ENCODE measurements at regions not wholly inside any gene's neighbourhood (a gene's known extent, or its start where the extent isn't known, plus 50 kb on each side); places are given as distances from the start of the nearest gene placed in this dataset.

DNA sequence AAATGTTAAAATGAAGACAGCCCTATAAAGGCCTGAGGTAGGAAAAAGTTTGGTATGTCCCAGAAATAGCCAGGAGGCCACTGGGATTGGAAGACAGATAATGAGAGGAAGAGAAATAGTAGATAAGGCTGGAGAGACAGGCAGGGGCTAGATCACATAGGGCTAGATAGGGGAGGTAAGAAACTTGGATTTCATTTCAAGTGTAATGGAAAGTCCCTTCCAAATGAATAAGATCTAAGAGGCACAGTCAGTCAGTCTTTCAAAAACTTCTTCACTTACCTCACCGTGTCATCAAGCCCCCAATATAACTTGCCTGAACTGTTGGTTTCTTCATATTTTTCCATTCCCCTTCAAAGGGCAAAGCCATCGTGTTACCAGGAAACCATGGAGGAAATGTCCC lies 121.8 kb downstream of the SPCS3 start:
- TF ChIP-seq CTCF (IDR thresholded peaks at IDR 0.05; ENCODE audit: extremely low read depth, missing control alignments): no peak
- no peak for DNase-seq (ENCODE audit: low spot score)

- DNase-seq (ENCODE audit: low spot score): no peak
- TF ChIP-seq CTCF (IDR thresholded peaks at IDR 0.05; ENCODE audit: extremely low read depth, missing control alignments): no peak
Observed at GRCh38 chr4:176443117-176443516, 123.4 kb downstream of the SPCS3 start.

- no peak for DNase-seq (ENCODE audit: low spot score)
- TF ChIP-seq CTCF (IDR thresholded peaks at IDR 0.05; ENCODE audit: extremely low read depth, missing control alignments): no peak
Observed at GRCh38 chr4:176443646-176444409, 124.1 kb downstream of the SPCS3 start.

DNA sequence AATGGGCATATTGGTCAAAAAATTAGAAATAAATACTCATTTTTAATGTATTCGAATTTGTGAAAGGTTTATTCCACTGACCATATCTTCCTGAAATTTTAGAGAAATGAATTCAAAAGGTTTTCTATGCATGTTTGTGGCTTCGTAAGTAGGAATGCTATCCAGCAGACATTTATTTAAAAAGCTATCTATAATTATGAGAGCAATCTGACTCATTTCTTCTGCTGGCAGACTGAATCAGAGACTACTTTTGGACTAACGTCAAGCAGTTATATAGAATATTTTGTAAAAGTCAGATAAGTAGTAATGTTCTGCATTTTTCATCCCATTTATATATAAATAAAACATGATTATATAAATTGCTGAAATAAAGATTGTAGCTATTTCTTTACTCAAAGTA lies 125.0 kb downstream of the SPCS3 start:
- no peak for TF ChIP-seq CTCF (IDR thresholded peaks at IDR 0.05; ENCODE audit: extremely low read depth, missing control alignments)
- no peak for DNase-seq (ENCODE audit: low spot score)

DNA sequence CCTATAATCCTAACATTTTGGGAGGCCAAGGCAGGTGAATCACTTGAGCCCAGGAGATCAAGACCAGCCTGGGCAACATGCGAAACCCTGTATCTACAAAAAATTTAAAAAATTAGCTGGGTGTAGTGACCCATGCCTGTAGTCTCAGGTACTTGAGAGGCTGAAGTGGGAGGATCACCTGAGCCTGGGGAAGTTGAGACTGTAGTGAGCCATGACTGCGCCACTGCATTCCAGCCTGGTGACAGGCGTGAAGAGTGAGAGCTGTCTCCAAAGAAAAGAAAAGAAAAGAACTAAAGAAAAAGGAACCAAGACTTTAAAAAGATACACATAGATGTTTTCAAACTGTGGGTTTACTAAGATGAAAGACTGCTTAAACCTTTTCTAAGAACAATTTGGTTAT lies 129.0 kb downstream of the SPCS3 start:
- no peak for TF ChIP-seq CTCF (IDR thresholded peaks at IDR 0.05; ENCODE audit: extremely low read depth, missing control alignments)
- no peak for DNase-seq (ENCODE audit: low spot score)

DNA sequence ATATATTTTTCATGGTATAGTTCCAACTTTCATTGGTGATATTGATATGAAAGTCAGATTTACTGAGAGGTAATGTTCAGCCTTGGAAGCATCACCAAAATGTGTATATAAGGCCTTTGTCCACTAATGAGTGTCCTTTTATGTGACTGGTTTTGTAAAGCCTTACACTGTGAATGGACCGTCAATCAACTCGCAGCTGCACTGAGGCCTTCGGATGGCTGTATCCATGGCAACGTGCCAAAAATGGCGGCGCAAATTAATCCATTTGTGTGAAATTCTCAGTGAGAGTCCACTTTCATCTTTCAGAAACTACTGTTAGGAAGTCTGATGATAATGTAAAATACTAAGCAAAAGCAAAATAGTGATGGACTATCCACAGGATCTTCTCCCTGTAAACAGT lies 131.7 kb downstream of the SPCS3 start:
- no peak for DNase-seq (ENCODE audit: low spot score)
- TF ChIP-seq CTCF (IDR thresholded peaks at IDR 0.05; ENCODE audit: extremely low read depth, missing control alignments): no peak

DNA sequence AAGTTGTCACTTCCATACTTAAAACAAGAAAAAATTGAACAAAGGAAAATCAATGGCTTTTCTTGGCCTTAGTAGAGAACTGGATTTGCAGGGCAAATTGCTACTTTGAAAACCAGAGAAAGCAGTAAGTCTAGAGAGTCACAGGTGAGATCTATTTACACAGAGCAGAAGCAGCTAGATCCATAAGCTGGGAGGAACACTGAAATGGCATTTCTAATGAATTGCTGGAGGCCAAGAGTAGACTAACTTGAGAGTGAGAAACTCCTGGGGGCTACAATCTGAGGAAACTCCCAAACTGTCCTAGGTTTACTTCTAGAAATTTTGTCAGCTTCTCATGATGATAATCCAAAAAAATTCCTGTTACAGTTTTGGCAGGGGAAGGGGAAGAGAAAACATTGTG lies 133.3 kb downstream of the SPCS3 start:
- no peak for DNase-seq (ENCODE audit: low spot score)
- TF ChIP-seq CTCF (IDR thresholded peaks at IDR 0.05; ENCODE audit: extremely low read depth, missing control alignments): no peak

Data from GM20000 (cell line).